Cardiac fibroblast (primary cell): ENCODE measurements at regions not wholly inside any gene's neighbourhood (a gene's known extent, or its start where the extent isn't known, plus 50 kb on each side); places are given as distances from the start of the nearest gene placed in this dataset.
A peak's percentile ranks its signal among the peaks of the same experiment; 100 is the strongest.
"Not testable (repeated sequence)": the region's sequence is repeated elsewhere in the genome, so short reads cannot be mapped to it uniquely, and the experiment has no call there.

Experiments
- DNase-seq, 2 donors: peaks; one replicate each; pipeline versions ENCODE4 v3.0.0 to v3.0.0-alpha.2; 2010; ENCODE audit warnings: low read depth in 2 of 2
- H3K4me3 ChIP-seq, 2 donors: replicated peaks in 1 of 2; 1 replicate in 1 of 2; 2 replicates in 1 of 2; pipeline ENCODE4 v1.5.1; 2011; ENCODE audit warnings: low read depth in 2 of 2, low read length in 2 of 2, mild to moderate bottlenecking in 2 of 2, moderate library complexity in 1 of 2
- TF ChIP-seq, protein P1 (sequence below): IDR thresholded peaks from one replicate; pipeline ENCODE4 v1.5.1; 2011; ENCODE audit warnings: low read depth, mild to moderate bottlenecking, low read length, inconsistent platforms

DNA sequence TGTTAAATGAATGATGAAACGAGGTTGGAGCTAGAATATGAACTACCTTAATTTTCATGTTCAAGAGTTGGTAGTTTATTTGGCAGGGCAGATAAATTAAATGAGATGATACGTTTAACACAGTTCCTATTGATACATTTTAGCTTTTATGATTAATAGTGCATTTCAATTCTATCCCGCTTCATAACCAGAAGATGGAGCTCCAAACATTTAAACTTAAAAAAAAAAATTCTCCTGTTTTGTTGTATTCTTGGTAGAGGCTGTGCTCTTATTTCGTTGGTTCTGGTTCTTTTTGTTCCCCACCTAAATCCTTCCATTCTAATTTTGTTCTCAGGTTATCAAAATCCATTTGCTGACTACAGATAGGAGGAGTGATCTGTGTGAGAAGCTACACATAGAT, 71.8 kb upstream of the PTPN13 start:
- TF ChIP-seq, protein P1, sequence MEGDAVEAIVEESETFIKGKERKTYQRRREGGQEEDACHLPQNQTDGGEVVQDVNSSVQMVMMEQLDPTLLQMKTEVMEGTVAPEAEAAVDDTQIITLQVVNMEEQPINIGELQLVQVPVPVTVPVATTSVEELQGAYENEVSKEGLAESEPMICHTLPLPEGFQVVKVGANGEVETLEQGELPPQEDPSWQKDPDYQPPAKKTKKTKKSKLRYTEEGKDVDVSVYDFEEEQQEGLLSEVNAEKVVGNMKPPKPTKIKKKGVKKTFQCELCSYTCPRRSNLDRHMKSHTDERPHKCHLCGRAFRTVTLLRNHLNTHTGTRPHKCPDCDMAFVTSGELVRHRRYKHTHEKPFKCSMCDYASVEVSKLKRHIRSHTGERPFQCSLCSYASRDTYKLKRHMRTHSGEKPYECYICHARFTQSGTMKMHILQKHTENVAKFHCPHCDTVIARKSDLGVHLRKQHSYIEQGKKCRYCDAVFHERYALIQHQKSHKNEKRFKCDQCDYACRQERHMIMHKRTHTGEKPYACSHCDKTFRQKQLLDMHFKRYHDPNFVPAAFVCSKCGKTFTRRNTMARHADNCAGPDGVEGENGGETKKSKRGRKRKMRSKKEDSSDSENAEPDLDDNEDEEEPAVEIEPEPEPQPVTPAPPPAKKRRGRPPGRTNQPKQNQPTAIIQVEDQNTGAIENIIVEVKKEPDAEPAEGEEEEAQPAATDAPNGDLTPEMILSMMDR = peak; percentile 15
- H3K4me3 ChIP-seq = no peak overlapping the region
- peak; percentile 29 to 30 for DNase-seq

DNA sequence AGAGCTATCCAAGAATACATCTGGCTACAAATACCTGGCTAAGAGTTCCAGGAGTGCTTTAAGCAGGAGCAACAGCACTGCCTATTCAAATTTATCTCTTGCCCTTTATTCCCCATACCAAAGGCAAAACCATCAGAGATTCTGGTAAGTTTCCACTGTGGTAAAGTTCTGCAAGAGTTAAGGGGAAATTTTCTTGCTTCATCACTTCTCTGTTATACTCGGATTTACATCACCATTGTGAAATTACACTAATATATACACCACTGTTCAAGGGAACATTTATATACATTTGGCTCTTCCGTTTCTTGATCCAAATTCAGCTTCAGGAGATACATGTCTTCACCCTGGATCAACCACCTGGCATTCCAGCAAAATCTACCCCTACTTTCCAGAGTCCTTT, 70.8 kb upstream of the PTPN13 start:
- no peak for DNase-seq
- TF ChIP-seq, protein P1 = no peak
- no peak overlapping the region for H3K4me3 ChIP-seq

GRCh38 chr4:86527713-86528112, 66.4 kb upstream of the PTPN13 start:
- DNase-seq, H3K4me3 ChIP-seq: not testable (repeated sequence)

DNA sequence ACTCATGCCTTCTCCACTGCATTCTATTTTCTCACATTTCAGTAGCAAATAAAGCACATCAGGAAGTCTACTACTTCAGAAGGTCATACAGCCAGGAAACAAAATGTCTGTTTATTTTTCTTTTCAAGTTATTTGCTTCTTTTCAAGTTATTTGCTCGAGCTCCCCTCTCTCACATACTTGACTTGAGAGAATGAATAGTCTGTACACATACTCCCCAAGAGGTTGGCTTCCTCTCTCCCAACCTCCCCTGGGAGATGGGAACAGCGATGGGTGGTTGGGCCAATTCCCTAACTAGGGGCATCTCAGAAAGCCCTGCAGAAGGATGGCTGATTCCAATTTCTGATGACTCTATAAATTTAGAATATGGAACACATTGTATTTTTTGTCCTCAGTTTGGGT, 64.7 kb upstream of the PTPN13 start:
- no peak overlapping the region for H3K4me3 ChIP-seq
- DNase-seq = no peak
- TF ChIP-seq, protein P1 = no peak

DNA sequence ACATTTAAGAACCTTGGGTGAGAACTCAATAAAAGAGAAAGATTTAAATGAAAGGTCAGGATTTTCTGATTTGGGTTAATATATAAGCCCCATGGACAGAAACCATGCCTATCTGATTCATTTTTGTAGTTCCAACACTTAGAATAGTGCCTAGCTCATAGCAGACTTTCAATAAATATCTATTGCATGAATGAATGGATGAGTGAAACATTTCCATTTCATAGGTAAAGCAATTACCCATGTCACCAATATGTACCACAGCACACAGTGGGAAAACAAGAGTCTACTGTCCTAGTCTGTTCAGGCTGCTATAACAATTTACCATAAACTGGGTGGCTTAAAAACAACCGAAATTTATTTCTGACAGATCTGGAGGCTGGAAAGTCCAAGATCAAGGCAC, 63.9 kb upstream of the PTPN13 start:
- no peak overlapping the region for H3K4me3 ChIP-seq
- TF ChIP-seq, protein P1 = no peak
- no peak for DNase-seq

- DNase-seq = no peak
- H3K4me3 ChIP-seq = no peak overlapping the region
- TF ChIP-seq, protein P1 = no peak
These were observed 62.7 kb upstream of the PTPN13 start for GRCh38 chr4:86531440-86531839.

GRCh38 chr4:86532851-86533250, 61.3 kb upstream of the PTPN13 start:
- DNase-seq = no peak
- TF ChIP-seq, protein P1 = no peak
- no peak overlapping the region for H3K4me3 ChIP-seq
